Kidney (tissue), 13 donors: ENCODE measurements at regions not wholly inside any gene's neighbourhood (a gene's known extent, or its start where the extent isn't known, plus 50 kb on each side); places are given as distances from the start of the nearest gene placed in this dataset.

Experiments
- DNase-seq, 5 donors: peaks; one replicate each; pipeline ENCODE4 v3.0.0-alpha.2; 2013 to 2020
- FAIRE-seq: peaks from 2 replicates; lab custom pipeline; 2012; peaks lifted over from hg19 to GRCh38; lab: Jason Lieb, UNC
- H3K27ac ChIP-seq, 2 donors: one replicate each; pipeline ENCODE4 v1.7.0; 2013; ENCODE audit warnings: low read depth in 2 of 2, low read length in 2 of 2, inconsistent platforms in 1 of 2
- H3K27me3 ChIP-seq: one replicate; pipeline ENCODE4 v1.7.1; 2013; ENCODE audit warnings: low read length, inconsistent platforms; ENCODE audit not compliant: control insufficient read depth, insufficient read depth
- H3K36me3 ChIP-seq, 3 donors: one replicate each; pipeline versions ENCODE4 v1.7.0 to v1.7.1; 2013; ENCODE audit warnings: low read length in 3 of 3, control low read depth in 1 of 3, inconsistent platforms in 1 of 3; ENCODE audit not compliant: insufficient read depth in 3 of 3, control insufficient read depth in 2 of 3
- H3K4me1 ChIP-seq, 3 donors: one replicate each; pipeline versions ENCODE4 v1.7.0 to v1.7.1; 2013; ENCODE audit warnings: low read length in 3 of 3, inconsistent platforms in 1 of 3, low read depth in 1 of 3; ENCODE audit not compliant: control insufficient read depth in 2 of 3, insufficient read depth in 2 of 3
- H3K4me3 ChIP-seq, 3 donors: one replicate each; pipeline versions ENCODE4 v1.7.0 to v1.8.1; 2013; ENCODE audit warnings: low read length in 3 of 3, control low read depth in 1 of 3, inconsistent platforms in 1 of 3
- H3K9ac ChIP-seq, 3 donors: one replicate each; pipeline versions ENCODE4 v1.7.0 to v1.7.1; 2013; ENCODE audit warnings: low read length in 3 of 3, control low read depth in 1 of 3, inconsistent platforms in 1 of 3
- H3K9me3 ChIP-seq, 3 donors: one replicate each; pipeline versions ENCODE4 v1.7.0 to v1.7.1; 2013; ENCODE audit warnings: low read length in 3 of 3, control low read depth in 1 of 3, inconsistent platforms in 1 of 3; ENCODE audit not compliant: control insufficient read depth in 2 of 3, insufficient read depth in 1 of 3
- intact Hi-C: fragments of 100-400 bp; cut with DNase I; formaldehyde crosslinking; loops from one replicate; pipeline ENCODE4 v1.11.1; 2022
- TF ChIP-seq, protein P1 (sequence below): IDR thresholded peaks from 3 replicates; pipeline ENCODE4 v1.5.1; 2012; ENCODE audit warnings: mild to moderate bottlenecking, moderate library complexity, borderline replicate concordance; ENCODE audit not compliant: insufficient read depth; ENCODE audit errors: extremely low read depth
- donor health status: control.
- donor health status: control.
- donor health status: control.
- donor health status: control.
- donor health status: control.
- donor health status: DM: yes; HTN: yes; CAD: no.
- donor health status: Normal renal cell carcinoma (clear cell type).

DNA sequence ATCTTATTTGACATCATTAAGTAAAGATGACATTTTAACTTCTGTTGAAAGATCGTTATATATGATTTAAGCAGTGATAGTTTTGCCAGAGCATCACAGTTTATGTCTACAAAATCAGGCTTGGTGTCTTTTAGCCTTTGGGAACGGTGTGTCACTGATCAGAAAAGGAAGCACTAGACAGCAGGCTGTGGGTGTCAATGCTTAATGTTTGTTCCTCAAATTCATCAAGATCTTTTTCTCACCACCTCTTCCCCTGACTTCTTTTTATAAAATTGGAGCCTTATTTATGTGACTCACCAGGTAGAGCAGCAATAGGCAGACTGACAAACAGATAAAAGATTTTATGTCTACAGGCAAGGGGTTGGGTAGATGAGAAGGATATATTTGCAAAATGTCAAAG is 1558.5 kb downstream of the EFNB2 start:
- intact Hi-C loops: no loop called here
- H3K27ac ChIP-seq: no peak overlapping the region
- TF ChIP-seq, protein P1, sequence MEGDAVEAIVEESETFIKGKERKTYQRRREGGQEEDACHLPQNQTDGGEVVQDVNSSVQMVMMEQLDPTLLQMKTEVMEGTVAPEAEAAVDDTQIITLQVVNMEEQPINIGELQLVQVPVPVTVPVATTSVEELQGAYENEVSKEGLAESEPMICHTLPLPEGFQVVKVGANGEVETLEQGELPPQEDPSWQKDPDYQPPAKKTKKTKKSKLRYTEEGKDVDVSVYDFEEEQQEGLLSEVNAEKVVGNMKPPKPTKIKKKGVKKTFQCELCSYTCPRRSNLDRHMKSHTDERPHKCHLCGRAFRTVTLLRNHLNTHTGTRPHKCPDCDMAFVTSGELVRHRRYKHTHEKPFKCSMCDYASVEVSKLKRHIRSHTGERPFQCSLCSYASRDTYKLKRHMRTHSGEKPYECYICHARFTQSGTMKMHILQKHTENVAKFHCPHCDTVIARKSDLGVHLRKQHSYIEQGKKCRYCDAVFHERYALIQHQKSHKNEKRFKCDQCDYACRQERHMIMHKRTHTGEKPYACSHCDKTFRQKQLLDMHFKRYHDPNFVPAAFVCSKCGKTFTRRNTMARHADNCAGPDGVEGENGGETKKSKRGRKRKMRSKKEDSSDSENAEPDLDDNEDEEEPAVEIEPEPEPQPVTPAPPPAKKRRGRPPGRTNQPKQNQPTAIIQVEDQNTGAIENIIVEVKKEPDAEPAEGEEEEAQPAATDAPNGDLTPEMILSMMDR: no peak
- DNase-seq (no peak), FAIRE-seq (no peak)
- H3K4me1 ChIP-seq: no peaks in the 10 kb centered on the region
- H3K9ac ChIP-seq: no peak overlapping the region
- no peaks in the 10 kb centered on the region for H3K27me3 ChIP-seq
- H3K9me3 ChIP-seq: no peaks in the 10 kb centered on the region
- H3K4me3 ChIP-seq: no peak overlapping the region
- no peaks in the 10 kb centered on the region for H3K36me3 ChIP-seq

DNA sequence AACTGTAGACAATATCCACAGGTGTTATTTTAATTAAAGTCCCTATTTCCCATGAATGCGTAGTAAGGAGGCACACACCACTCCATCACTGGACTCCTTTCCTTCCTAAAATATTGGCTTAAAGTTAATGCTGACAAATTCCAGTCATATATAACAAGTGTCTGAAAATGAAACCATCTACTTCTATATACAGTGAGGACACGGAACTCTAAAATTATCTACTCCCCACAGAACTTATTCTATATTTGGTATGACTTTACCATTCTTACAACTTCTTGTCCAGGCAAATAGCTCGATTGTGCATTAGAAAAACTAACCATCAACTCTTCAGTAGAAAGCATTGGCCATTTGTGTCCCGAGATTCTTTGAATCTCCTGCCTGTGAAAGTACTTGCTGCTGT is 1560.2 kb downstream of the EFNB2 start:
- Histone ChIP-seq H3K36me3 (no peaks in the 10 kb centered on the region), H3K27me3 (no peaks in the 10 kb centered on the region), H3K9ac (no peak overlapping the region), H3K4me1 (no peaks in the 10 kb centered on the region), H3K4me3 (no peak overlapping the region), H3K27ac (no peak overlapping the region), H3K9me3 (no peaks in the 10 kb centered on the region)
- intact Hi-C loops: no loop called here
- FAIRE-seq (no peak), DNase-seq (no peak)
- TF ChIP-seq, protein P1: no peak

DNA sequence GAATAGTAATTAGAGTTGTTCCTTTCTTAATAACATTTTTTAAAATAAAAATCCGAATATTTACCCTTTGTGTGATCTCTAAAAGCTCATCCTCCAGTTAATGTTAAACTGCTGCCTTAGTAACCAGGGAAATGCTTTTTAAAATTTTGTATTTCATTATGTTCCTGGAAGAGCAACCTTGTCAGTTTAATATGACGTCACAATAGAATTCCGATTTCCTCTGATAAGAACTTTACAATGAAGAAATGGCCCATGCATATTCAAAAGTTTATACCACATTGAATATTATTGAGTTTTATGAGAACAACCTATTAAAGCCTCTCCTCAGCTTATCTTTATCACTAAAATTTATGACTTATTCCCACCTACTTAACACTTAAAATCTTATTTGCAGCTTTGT is 1566.6 kb downstream of the EFNB2 start:
- Histone ChIP-seq H3K4me1 (no peaks in the 10 kb centered on the region), H3K36me3 (no peaks in the 10 kb centered on the region), H3K9ac (no peak overlapping the region), H3K9me3 (no peaks in the 10 kb centered on the region), H3K27me3 (no peaks in the 10 kb centered on the region), H3K4me3 (no peak overlapping the region), H3K27ac (no peak overlapping the region)
- DNase-seq (no peak), FAIRE-seq (no peak)
- TF ChIP-seq, protein P1: no peak
- intact Hi-C loops: no loop called here
